Duodenal mucosa (tissue), 2 donors: ENCODE measurements at regions not wholly inside any gene's neighbourhood (a gene's known extent, or its start where the extent isn't known, plus 50 kb on each side); places are given as distances from the start of the nearest gene placed in this dataset.

ENCODE experiments used
- H3K27ac ChIP-seq: one replicate; pipeline ENCODE4 v1.7.0; 2013; ENCODE audit warnings: low read depth, low read length
- H3K27me3 ChIP-seq, 2 donors: one replicate each; pipeline ENCODE4 v1.7.0; 2013; ENCODE audit warnings: low read length in 2 of 2, control low read depth in 1 of 2; ENCODE audit not compliant: insufficient read depth in 2 of 2, control insufficient read depth in 1 of 2
- H3K36me3 ChIP-seq, 2 donors: one replicate each; pipeline ENCODE4 v1.7.0; 2013; ENCODE audit warnings: low read length in 2 of 2, control low read depth in 1 of 2; ENCODE audit not compliant: insufficient read depth in 2 of 2, control insufficient read depth in 1 of 2
- H3K4me1 ChIP-seq, 2 donors: one replicate each; pipeline ENCODE4 v1.7.0; 2013; ENCODE audit warnings: low read length in 2 of 2, control low read depth in 1 of 2; ENCODE audit not compliant: insufficient read depth in 2 of 2, control insufficient read depth in 1 of 2
- H3K4me3 ChIP-seq, 2 donors: one replicate each; pipeline ENCODE4 v1.7.0; 2013; ENCODE audit warnings: low read length in 2 of 2, low read depth in 1 of 2
- H3K9ac ChIP-seq, 2 donors: one replicate each; pipeline ENCODE4 v1.7.0; 2013; ENCODE audit warnings: low read length in 2 of 2, low read depth in 1 of 2
- H3K9me3 ChIP-seq, 2 donors: one replicate each; pipeline ENCODE4 v1.7.0; 2013; ENCODE audit warnings: low read length in 2 of 2, control low read depth in 1 of 2; ENCODE audit not compliant: control insufficient read depth in 1 of 2

DNA sequence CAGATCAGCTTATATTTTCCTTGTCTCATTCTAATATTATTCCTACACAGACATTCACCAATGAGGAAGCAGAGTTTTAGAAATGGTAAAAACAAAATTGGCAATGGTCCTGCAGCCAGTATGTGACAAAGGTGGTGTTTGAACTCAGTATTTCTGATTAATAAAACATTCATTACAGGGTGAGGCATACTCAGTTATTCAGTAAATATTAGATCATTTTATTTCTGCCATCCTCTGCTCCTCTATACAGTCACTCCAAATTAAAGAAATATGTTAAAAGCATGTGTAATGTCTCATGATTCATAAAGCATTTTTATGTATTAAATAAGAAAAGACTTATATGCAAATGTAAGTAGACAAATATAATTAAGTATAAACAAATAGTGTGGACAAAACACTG, 684.6 kb upstream of the ACO1 start:
- Histone ChIP-seq H3K4me3 (no peak overlapping the region), H3K9ac (no peak overlapping the region), H3K27me3 (no peaks in the 10 kb centered on the region), H3K36me3 (no peaks in the 10 kb centered on the region), H3K4me1 (no peaks in the 10 kb centered on the region), H3K9me3 (no peaks in the 10 kb centered on the region), H3K27ac (no peak overlapping the region)

- H3K4me1 ChIP-seq: no peaks in the 10 kb centered on the region
- no peak overlapping the region for H3K9ac ChIP-seq
- H3K27me3 ChIP-seq: no peaks in the 10 kb centered on the region
- no peak overlapping the region for H3K27ac ChIP-seq
- H3K4me3 ChIP-seq: no peak overlapping the region
- no peaks in the 10 kb centered on the region for H3K36me3 ChIP-seq
- no peaks in the 10 kb centered on the region for H3K9me3 ChIP-seq
Measured at GRCh38 chr9:31700252-31701045, 684.0 kb upstream of the ACO1 start.

DNA sequence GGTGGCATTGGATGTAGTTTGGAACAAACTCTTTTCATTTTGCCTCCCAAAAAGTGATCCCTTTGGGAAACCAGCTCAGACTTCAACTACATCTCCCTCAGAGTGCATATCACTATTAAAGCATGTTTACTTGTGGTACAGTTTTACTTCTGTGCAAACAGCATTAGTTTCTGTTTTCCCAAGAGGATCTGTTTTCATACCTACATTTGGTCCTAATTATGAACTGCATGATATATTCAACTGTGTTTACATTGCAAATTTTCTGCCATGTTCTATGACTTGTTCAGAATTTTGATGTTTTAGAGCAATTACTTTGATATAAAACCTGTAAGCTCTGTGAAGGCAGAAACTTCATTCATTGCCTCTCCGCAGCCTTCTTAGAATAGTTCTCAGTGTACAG, 681.5 kb upstream of the ACO1 start:
- no peak overlapping the region for H3K4me3 ChIP-seq
- H3K4me1 ChIP-seq: no peaks in the 10 kb centered on the region
- H3K9ac ChIP-seq: no peak overlapping the region
- no peaks in the 10 kb centered on the region for H3K9me3 ChIP-seq
- no peaks in the 10 kb centered on the region for H3K36me3 ChIP-seq
- H3K27me3 ChIP-seq: no peaks in the 10 kb centered on the region
- H3K27ac ChIP-seq: no peak overlapping the region

DNA sequence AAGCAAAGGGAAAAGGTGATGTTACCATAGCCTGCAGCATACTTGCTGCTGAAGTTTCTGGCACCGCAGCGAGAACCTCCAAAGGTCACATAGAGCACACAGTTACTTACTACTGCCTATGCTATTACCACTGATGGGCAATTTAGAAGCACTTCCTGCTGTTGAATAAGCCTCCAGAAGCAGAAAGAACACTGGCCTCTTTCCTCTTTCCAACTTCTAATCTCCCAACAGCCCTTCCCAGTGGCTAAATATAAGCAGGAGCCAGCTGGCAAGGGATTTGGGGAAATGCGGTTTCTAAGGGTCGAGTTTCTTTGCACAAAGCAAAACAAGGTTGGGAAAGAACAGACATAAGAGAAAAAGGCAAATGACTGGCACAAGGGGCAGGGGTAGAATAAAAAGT, 669.2 kb upstream of the ACO1 start:
- no peaks in the 10 kb centered on the region for H3K27me3 ChIP-seq
- H3K36me3 ChIP-seq: no peaks in the 10 kb centered on the region
- H3K4me1 ChIP-seq: no peaks in the 10 kb centered on the region
- no peak overlapping the region for H3K4me3 ChIP-seq
- H3K9me3 ChIP-seq: no peaks in the 10 kb centered on the region
- H3K9ac ChIP-seq: no peak overlapping the region
- no peak overlapping the region for H3K27ac ChIP-seq

- Histone ChIP-seq H3K36me3 (no peaks in the 10 kb centered on the region), H3K27ac (no peak overlapping the region), H3K9me3 (no peaks in the 10 kb centered on the region), H3K4me3 (no peak overlapping the region), H3K4me1 (no peaks in the 10 kb centered on the region), H3K9ac (no peak overlapping the region), H3K27me3 (no peaks in the 10 kb centered on the region)
Measured at GRCh38 chr9:31719262-31719661, 665.2 kb upstream of the ACO1 start.

DNA sequence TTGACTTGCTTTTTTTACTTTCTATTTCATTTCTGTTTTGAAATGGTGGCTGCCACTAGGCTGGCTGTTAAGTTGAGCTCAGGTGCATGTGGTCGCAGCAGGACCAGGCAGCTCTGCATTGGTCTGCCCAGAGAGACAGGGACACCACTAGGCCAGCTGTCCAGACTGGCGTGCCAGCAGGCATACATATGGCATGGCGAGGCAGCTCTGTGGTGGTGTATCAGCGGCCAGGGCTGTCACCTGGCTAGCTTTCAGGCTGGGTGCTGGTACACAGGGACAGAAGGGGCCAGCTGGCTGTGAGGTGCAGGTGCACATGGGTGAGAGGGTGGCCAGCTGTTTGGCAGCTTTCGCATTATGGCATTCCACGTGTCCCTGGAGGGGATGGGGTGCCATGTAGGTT, 654.0 kb upstream of the ACO1 start:
- H3K9ac ChIP-seq: no peak overlapping the region
- no peak overlapping the region for H3K4me3 ChIP-seq
- no peaks in the 10 kb centered on the region for H3K4me1 ChIP-seq
- no peak overlapping the region for H3K27ac ChIP-seq
- H3K9me3 ChIP-seq: no peaks in the 10 kb centered on the region
- no peaks in the 10 kb centered on the region for H3K36me3 ChIP-seq
- no peaks in the 10 kb centered on the region for H3K27me3 ChIP-seq

GRCh38 chr9:31733166-31733565, 651.3 kb upstream of the ACO1 start:
- Histone ChIP-seq H3K27ac (no peak overlapping the region), H3K9me3 (no peaks in the 10 kb centered on the region), H3K27me3 (no peaks in the 10 kb centered on the region), H3K4me1 (no peaks in the 10 kb centered on the region), H3K9ac (no peak overlapping the region), H3K36me3 (no peaks in the 10 kb centered on the region), H3K4me3 (no peak overlapping the region)

DNA sequence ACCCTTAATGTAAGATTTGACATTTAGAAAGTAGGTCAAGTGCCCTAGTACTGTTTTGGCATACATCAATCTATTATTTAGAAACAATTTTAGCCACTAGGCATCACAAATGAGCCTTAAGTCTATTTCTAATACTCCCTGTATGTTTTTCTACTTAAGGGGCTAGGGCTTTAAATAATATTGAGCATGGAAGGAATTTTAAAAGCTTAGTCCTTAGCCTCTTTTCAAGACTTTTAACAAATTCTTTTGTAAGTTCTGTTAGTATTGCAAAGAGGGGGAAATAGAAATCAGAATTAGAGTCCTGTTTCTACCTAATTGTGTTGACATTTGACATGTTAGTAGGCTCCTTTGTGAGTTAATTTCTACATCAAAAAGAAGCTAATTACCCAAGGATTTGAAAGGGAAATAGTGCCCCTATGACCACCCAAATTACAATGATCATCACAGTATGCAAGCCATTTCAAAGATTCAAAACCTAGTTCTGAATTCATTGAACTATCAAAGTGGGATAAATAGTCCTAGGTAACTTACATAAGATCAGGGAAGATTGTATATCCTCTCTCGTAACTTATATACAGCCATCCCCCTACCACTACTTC, 647.8 kb upstream of the ACO1 start:
- no peaks in the 10 kb centered on the region for H3K27me3 ChIP-seq
- no peak overlapping the region for H3K27ac ChIP-seq
- no peak overlapping the region for H3K4me3 ChIP-seq
- H3K36me3 ChIP-seq: no peaks in the 10 kb centered on the region
- H3K9ac ChIP-seq: no peak overlapping the region
- H3K4me1 ChIP-seq: no peaks in the 10 kb centered on the region
- H3K9me3 ChIP-seq: no peaks in the 10 kb centered on the region

DNA sequence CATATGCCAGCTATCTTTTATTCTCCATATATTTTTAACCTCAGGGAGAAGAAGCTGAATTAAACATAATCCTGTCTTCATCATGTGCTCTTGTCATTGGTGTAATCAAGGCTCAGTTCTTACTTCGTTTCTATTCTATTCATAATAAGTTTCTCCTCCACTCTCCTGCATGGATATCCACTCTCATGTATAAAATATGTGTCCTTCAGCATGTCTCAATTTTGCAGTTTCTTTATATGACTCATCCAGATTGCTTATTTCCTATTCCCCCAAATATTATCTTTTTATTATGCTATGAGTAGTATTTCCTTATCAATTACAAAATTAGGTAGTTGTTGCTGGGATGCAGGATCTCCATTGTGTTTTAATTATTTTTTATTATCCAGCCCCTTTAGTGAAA, 643.7 kb upstream of the ACO1 start:
- Histone ChIP-seq H3K4me3 (no peak overlapping the region), H3K9me3 (no peaks in the 10 kb centered on the region), H3K27ac (no peak overlapping the region), H3K9ac (no peak overlapping the region), H3K27me3 (no peaks in the 10 kb centered on the region), H3K36me3 (no peaks in the 10 kb centered on the region), H3K4me1 (no peaks in the 10 kb centered on the region)

DNA sequence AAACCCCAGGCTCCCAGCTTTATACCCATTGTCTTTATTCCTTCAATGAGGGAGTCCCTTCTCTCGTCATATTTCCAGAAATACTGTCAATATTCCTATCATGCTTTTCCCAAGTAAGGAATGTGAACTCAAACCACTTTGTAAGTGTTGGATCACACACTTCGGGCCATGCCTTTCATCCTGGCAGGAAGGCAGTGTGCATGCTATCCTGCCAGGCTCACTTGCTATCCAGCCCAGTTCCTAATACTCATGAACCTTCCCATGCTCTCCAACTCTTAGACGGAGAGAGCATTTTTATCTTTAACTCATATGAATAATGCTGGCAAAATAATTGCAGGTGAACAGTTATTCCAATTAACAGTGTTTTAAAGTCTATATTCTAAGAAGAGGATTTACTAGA, 639.9 kb upstream of the ACO1 start:
- H3K9ac ChIP-seq: no peak overlapping the region
- H3K4me1 ChIP-seq: no peaks in the 10 kb centered on the region
- H3K4me3 ChIP-seq: no peak overlapping the region
- no peaks in the 10 kb centered on the region for H3K9me3 ChIP-seq
- no peaks in the 10 kb centered on the region for H3K27me3 ChIP-seq
- no peak overlapping the region for H3K27ac ChIP-seq
- no peaks in the 10 kb centered on the region for H3K36me3 ChIP-seq
